HCT116 (cell line): ENCODE measurements at regions not wholly inside any gene's neighbourhood (a gene's known extent, or its start where the extent isn't known, plus 50 kb on each side); places are given as distances from the start of the nearest gene placed in this dataset.

Source experiments
- ATAC-seq: fragments of 200-7000 bp; cut with Tn5 transposase; 2 replicates; pipeline ENCODE4 v1.9.1; 2020; ENCODE audit warnings: mild to moderate bottlenecking, moderate library complexity
- BruUV-seq: library from RNA; stranded (reverse); fragments of 400-500 nt; replicated peaks from 2 replicates; lab custom pipeline; 2021; lab: Mats Ljungman, UMichigan
- CTCF ChIA-PET: fragments of 300-600 bp; sonication (Branson Sonifier 250); formaldehyde crosslinking; loops from one replicate; lab custom pipeline; 2021; ENCODE audit warnings: antibody characterized with exemption; lab: Charles Lee
- POLR2A ChIA-PET: fragments of 300-600, 350-600 bp; sonication (Branson Sonifier 250); formaldehyde crosslinking; loops from one replicate; lab custom pipeline; 2021; ENCODE audit warnings: antibody characterized with exemption; lab: Charles Lee
- RAD21 ChIA-PET, 2 experiments: fragments of 300-600 bp; sonication (Branson Sonifier 250); formaldehyde crosslinking; loops; one replicate each; lab custom pipeline; 2023; ENCODE audit warnings: low total read pairs in 2 of 2; ENCODE audit not compliant: uncharacterized antibody in 2 of 2, unreplicated experiment in 2 of 2, low non-redundant PET in 1 of 2; lab: Charles Lee
- DNase-seq: peaks from one replicate; pipeline ENCODE4 v3.0.0-alpha.2; 2010; ENCODE audit warnings: low read depth, low spot score
- H2AFZ ChIP-seq: fragments of 200-600 bp; shearing (Covaris generic), sonication (generic); 2 replicates; pipeline ENCODE4 v1.6.1; 2017; ENCODE audit warnings: low read depth, mixed run types, mixed read lengths, antibody characterized with exemption, low read length; ENCODE audit not compliant: poor library complexity, severe bottlenecking
- H3K27ac ChIP-seq: 2 replicates; pipeline ENCODE4 v1.5.1; 2012; ENCODE audit warnings: low read depth, low read length
- H3K27me3 ChIP-seq: fragments of 200-600 bp; sonication (generic); 2 replicates; pipeline ENCODE4 v1.6.1; 2016; ENCODE audit warnings: mixed run types, low read length, mixed read lengths; ENCODE audit not compliant: insufficient read depth
- H3K36me3 ChIP-seq, 2 experiments: fragments of 200-500 bp in 1 of 2; fragments of 200-600 bp in 1 of 2; sonication (Bioruptor generic) in 1 of 2; sonication (generic) in 1 of 2; 2 replicates each; pipeline versions ENCODE4 v1.5.1 to v1.6.1; 2014 to 2016; ENCODE audit warnings: low read length in 2 of 2, inconsistent platforms in 1 of 2, mixed read lengths in 1 of 2, mixed run types in 1 of 2; ENCODE audit not compliant: insufficient read depth in 2 of 2, control insufficient read depth in 1 of 2
- H3K4me1 ChIP-seq, 2 experiments: fragments of 200-600 bp in 1 of 2; sonication (generic) in 1 of 2; 2 replicates each; pipeline versions ENCODE4 v1.5.1 to v1.6.1; 2012 to 2017; ENCODE audit warnings: low read length in 2 of 2, inconsistent platforms in 1 of 2, mild to moderate bottlenecking in 1 of 2, mixed read lengths in 1 of 2, mixed run types in 1 of 2, moderate library complexity in 1 of 2; ENCODE audit not compliant: insufficient read depth in 2 of 2, control insufficient read depth in 1 of 2
- H3K4me2 ChIP-seq: fragments of 200-600 bp; sonication (generic); 2 replicates; pipeline ENCODE4 v1.6.1; 2017; ENCODE audit warnings: mixed run types, low read length, mixed read lengths
- H3K4me3 ChIP-seq, 2 experiments: fragments of 200-600 bp in 1 of 2; sonication (generic) in 1 of 2; replicated peaks in 1 of 2; 2 replicates each; pipeline ENCODE4 v1.5.1; 2011 to 2016; ENCODE audit warnings: low read length in 2 of 2, control low read depth in 1 of 2, low read depth in 1 of 2, mild to moderate bottlenecking in 1 of 2, mixed read lengths in 1 of 2, mixed run types in 1 of 2
- H3K79me2 ChIP-seq: fragments of 200-600 bp; sonication (generic); 2 replicates; pipeline ENCODE4 v1.6.1; 2017; ENCODE audit warnings: mild to moderate bottlenecking, mixed run types, low read length, moderate library complexity, mixed read lengths; ENCODE audit not compliant: insufficient read depth
- H3K9ac ChIP-seq: fragments of 200-600 bp; sonication (generic); 2 replicates; pipeline ENCODE4 v1.6.1; 2016; ENCODE audit warnings: low read length, mixed read lengths
- H3K9me2 ChIP-seq: fragments of 200-600 bp; sonication (generic), shearing (Covaris generic); 2 replicates; pipeline ENCODE4 v1.6.1; 2017; ENCODE audit warnings: mixed run types, mild to moderate bottlenecking, moderate library complexity; ENCODE audit not compliant: insufficient read depth
- H3K9me3 ChIP-seq, 2 experiments: fragments of 200-500 bp in 1 of 2; fragments of 200-600 bp in 1 of 2; sonication (Bioruptor generic) in 1 of 2; sonication (generic) in 1 of 2; 2 replicates each; pipeline ENCODE4 v1.6.1; 2014 to 2017; ENCODE audit warnings: low read length in 2 of 2, mixed read lengths in 2 of 2, inconsistent platforms in 1 of 2, low read depth in 1 of 2, mild to moderate bottlenecking in 1 of 2, mixed run types in 1 of 2, moderate library complexity in 1 of 2; ENCODE audit not compliant: control insufficient read depth in 1 of 2, insufficient read depth in 1 of 2
- H4K20me1 ChIP-seq: fragments of 200-600 bp; sonication (generic), shearing (Covaris generic); 2 replicates; pipeline ENCODE4 v1.6.1; 2017; ENCODE audit warnings: mixed run types, mild to moderate bottlenecking, moderate library complexity; ENCODE audit not compliant: insufficient read depth
- ATF3 ChIP-seq: IDR thresholded peaks from 2 replicates; pipeline ENCODE4 v1.6.1; 2012
- CBX3 ChIP-seq: IDR thresholded peaks from 2 replicates; pipeline ENCODE4 v1.6.1; 2012; ENCODE audit warnings: low read depth
- CEBPB ChIP-seq: IDR thresholded peaks from 2 replicates; pipeline ENCODE4 v1.6.1; 2012; ENCODE audit warnings: low read depth
- ELF1 ChIP-seq: IDR thresholded peaks from 2 replicates; pipeline ENCODE4 v1.6.1; 2012; ENCODE audit warnings: low read depth, borderline replicate concordance
- EZH2 ChIP-seq: fragments of 200-600 bp; sonication (generic); IDR thresholded peaks from 2 replicates; pipeline ENCODE4 v1.6.1; 2017; ENCODE audit warnings: antibody characterized with exemption, mixed run types
- MAX ChIP-seq: IDR thresholded peaks from 2 replicates; pipeline ENCODE4 v1.6.1; 2012
- REST ChIP-seq: IDR thresholded peaks from 2 replicates; pipeline ENCODE4 v1.6.1; 2012; ENCODE audit warnings: low read depth
- SRF ChIP-seq: IDR thresholded peaks from 2 replicates; pipeline ENCODE4 v1.6.1; 2012; ENCODE audit warnings: low read depth
- TCF7L2 ChIP-seq: IDR thresholded peaks from 2 replicates; pipeline ENCODE4 v1.7.0; 2011; ENCODE audit warnings: borderline replicate concordance, inconsistent platforms; ENCODE audit not compliant: insufficient read depth, insufficient read length; ENCODE audit errors: extremely low read depth
- YY1 ChIP-seq: IDR thresholded peaks from 2 replicates; pipeline ENCODE4 v1.6.1; 2011; ENCODE audit warnings: low read length, low read depth, moderate library complexity, mild to moderate bottlenecking; ENCODE audit not compliant: insufficient replicate concordance; ENCODE audit errors: extremely low read depth
- ZNF274 ChIP-seq: fragments of 200-500 bp; sonication (Bioruptor generic); IDR thresholded peaks from 2 replicates; pipeline ENCODE4 v1.6.1; 2014; ENCODE audit warnings: mild to moderate bottlenecking, low read depth, low read length, inconsistent platforms
- intact Hi-C: fragments of 100-400 bp; cut with micrococcal nuclease; formaldehyde crosslinking; loops from 2 replicates; pipeline ENCODE4 v1.10.0; 2022
- TF ChIP-seq, protein P1 (sequence below), 3 experiments: fragments of 200-600 bp in 1 of 3; sonication (generic) in 1 of 3; IDR thresholded peaks in 2 of 3; conservative IDR thresholded peaks in 1 of 3; 2 replicates each; pipeline ENCODE4 v1.5.1; 2012 to 2017; ENCODE audit warnings: low read depth in 2 of 3, low read length in 2 of 3, antibody characterized with exemption in 1 of 3, borderline replicate concordance in 1 of 3, control low read depth in 1 of 3, mild to moderate bottlenecking in 1 of 3, mixed read lengths in 1 of 3, mixed run types in 1 of 3, moderate library complexity in 1 of 3; ENCODE audit not compliant: insufficient read depth in 1 of 3

DNA sequence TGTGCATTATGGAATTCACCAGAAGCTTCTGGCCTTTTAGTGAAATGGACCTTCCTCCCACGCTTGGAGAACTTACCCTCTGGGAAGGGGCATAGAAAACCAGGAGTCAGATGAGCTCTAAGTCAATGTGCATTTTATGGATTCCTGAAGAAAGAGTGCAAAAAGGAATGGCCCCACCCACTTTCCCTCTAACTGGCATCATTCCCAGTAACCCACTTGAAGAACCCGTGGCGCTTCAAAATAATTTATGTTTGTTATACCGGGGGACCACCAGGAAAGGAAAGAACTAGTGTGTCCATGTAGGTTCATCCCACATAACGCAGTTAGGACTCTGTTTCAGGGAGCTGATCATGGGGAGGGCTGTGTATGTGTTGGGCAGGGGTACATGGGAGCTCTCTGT is 1153.4 kb downstream of the TMEM121 start:
- Histone ChIP-seq H3K4me3 (no peak overlapping the region), H4K20me1 (no peaks in the 10 kb centered on the region), H3K4me1 (no peaks in the 10 kb centered on the region), H3K79me2 (no peaks in the 10 kb centered on the region), H3K9ac (no peak overlapping the region), H3K9me2 (no peaks in the 10 kb centered on the region), H3K9me3 (peaks cover 0 to 16% of the 10 kb centered on the region in 2 experiments; a peak in 2 of 4 replicates), H3K27me3 (no peaks in the 10 kb centered on the region), H3K27ac (no peak overlapping the region), H2AFZ (no peak overlapping the region), H3K4me2 (no peak overlapping the region), H3K36me3 (no peaks in the 10 kb centered on the region)
- intact Hi-C loops = no loop called here
- POLR2A ChIA-PET = no interaction called here
- TF ChIP-seq REST (no peak), CEBPB (no peak), SRF (no peak), CBX3 (no peak), TCF7L2 (no peak), EZH2 (no peak), MAX (no peak), YY1 (no peak), ZNF274 (no peak), ELF1 (no peak), ATF3 (no peak)
- TF ChIP-seq, protein P1, sequence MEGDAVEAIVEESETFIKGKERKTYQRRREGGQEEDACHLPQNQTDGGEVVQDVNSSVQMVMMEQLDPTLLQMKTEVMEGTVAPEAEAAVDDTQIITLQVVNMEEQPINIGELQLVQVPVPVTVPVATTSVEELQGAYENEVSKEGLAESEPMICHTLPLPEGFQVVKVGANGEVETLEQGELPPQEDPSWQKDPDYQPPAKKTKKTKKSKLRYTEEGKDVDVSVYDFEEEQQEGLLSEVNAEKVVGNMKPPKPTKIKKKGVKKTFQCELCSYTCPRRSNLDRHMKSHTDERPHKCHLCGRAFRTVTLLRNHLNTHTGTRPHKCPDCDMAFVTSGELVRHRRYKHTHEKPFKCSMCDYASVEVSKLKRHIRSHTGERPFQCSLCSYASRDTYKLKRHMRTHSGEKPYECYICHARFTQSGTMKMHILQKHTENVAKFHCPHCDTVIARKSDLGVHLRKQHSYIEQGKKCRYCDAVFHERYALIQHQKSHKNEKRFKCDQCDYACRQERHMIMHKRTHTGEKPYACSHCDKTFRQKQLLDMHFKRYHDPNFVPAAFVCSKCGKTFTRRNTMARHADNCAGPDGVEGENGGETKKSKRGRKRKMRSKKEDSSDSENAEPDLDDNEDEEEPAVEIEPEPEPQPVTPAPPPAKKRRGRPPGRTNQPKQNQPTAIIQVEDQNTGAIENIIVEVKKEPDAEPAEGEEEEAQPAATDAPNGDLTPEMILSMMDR (IDR thresholded peaks at IDR 0.05 in 2 of 3, conservative IDR thresholded peaks at IDR 0.05 in 1 of 3; ENCODE audit: borderline replicate concordance in 1 of 3, insufficient read depth in 1 of 3, low read depth in 2 of 3, low read length in 2 of 3) = no peak
- DNase-seq = no peak
- no peak for ATAC-seq
- no TSS peak for BruUV-seq
- RAD21 ChIA-PET = no interaction called here
- CTCF ChIA-PET = no interaction called here
